IMR-90 (cell line): ENCODE measurements at regions not wholly inside any gene's neighbourhood (a gene's known extent, or its start where the extent isn't known, plus 50 kb on each side); places are given as distances from the start of the nearest gene placed in this dataset.

Source experiments
- CHD1 ChIP-seq: IDR thresholded peaks from 2 replicates; pipeline ENCODE4 v1.6.1; 2012; ENCODE audit warnings: low read depth, low read length, improper control_type of control experiment
- MAZ ChIP-seq: IDR thresholded peaks from 2 replicates; pipeline ENCODE4 v1.6.1; 2012; ENCODE audit warnings: low read depth, mild to moderate bottlenecking, low read length, improper control_type of control experiment, moderate library complexity, borderline replicate concordance
- TF ChIP-seq, protein P1 (sequence below): conservative IDR thresholded peaks from 2 replicates; pipeline ENCODE4 v1.5.1; 2012; ENCODE audit warnings: mild to moderate bottlenecking, low read depth, low read length, improper control_type of control experiment

DNA sequence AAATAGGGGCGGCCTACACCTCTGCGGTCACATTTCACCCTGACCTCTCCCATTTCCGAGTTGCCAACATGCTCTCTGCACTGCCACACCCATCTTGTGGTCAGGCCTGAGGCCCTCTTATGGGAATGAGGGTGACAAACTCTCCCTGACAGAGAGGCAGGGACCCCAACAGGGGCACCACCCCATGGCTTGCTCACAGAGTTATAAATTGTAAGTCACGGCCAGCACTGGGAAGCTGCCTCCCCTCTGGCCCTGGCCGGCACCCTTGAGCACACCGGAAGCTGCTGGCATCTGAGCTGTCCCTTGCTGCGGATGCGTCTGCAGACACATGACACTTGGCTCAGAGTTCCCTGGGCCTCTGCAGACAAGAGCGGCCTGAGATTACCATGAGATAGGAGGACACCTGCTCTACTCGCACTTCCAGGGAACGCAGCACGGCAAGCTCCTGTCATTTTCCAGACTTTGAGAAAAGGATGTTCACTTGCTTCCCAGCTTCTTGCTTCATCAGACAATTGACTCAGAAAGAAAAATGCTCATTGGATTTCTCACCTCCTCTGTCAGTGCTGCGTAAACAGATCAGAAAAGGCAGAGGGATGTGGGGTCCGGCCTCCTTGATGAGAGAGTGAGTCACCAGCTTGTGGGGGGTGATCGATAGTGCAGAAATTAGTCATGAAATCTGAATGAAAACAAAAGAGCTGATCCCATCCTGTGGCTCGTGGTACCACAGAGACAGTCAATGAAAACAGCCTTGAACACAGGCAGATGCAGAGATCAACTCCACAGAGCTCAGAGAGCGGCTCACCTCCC lies 269.8 kb downstream of the SYK start (continued):
- TF ChIP-seq, protein P1, sequence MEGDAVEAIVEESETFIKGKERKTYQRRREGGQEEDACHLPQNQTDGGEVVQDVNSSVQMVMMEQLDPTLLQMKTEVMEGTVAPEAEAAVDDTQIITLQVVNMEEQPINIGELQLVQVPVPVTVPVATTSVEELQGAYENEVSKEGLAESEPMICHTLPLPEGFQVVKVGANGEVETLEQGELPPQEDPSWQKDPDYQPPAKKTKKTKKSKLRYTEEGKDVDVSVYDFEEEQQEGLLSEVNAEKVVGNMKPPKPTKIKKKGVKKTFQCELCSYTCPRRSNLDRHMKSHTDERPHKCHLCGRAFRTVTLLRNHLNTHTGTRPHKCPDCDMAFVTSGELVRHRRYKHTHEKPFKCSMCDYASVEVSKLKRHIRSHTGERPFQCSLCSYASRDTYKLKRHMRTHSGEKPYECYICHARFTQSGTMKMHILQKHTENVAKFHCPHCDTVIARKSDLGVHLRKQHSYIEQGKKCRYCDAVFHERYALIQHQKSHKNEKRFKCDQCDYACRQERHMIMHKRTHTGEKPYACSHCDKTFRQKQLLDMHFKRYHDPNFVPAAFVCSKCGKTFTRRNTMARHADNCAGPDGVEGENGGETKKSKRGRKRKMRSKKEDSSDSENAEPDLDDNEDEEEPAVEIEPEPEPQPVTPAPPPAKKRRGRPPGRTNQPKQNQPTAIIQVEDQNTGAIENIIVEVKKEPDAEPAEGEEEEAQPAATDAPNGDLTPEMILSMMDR: no peak
- TF ChIP-seq CHD1: peak; percentile 92; the same call in 1 of the 2 replicates
- TF ChIP-seq MAZ: peak; percentile 41; the same call in 1 of the 2 replicates
